OCI-LY1 (cell line): ENCODE measurements at regions not wholly inside any gene's neighbourhood (a gene's known extent, or its start where the extent isn't known, plus 50 kb on each side); places are given as distances from the start of the nearest gene placed in this dataset.

Experiments
- EZH2 ChIP-seq: fragments of 200-600 bp; sonication (generic), shearing (Covaris generic); IDR thresholded peaks from 2 replicates; pipeline ENCODE4 v1.8.0; 2017; ENCODE audit warnings: borderline replicate concordance, mixed run types, mild to moderate bottlenecking, antibody characterized with exemption, low read length, moderate library complexity, mixed read lengths
- TF ChIP-seq, protein P1 (sequence below): fragments of 200-600 bp; sonication (generic), shearing (Covaris generic); IDR thresholded peaks from 2 replicates; pipeline ENCODE4 v1.5.1; 2017; ENCODE audit warnings: mild to moderate bottlenecking, antibody characterized with exemption, low read length, moderate library complexity, mixed read lengths

DNA sequence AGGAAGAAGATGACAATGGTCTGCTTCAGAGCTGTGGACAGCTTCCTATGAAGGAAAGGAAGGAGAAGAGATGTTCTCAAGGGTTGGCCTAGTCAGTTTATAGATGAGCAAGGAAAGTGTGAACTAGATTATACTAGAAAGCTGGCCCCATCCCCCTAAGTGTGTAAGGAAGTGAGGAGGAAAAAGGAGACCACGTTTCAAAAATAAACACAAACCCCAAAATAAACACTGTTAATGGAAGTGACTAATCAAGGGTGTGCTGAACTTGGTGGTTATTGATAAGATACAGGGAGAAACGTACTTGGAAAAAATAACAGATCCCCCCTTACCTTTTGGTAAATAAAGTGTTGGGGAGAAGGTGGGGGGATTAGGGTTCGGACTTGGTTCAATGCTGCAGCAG lies 267.1 kb downstream of the SOX9 start:
- TF ChIP-seq, protein P1, sequence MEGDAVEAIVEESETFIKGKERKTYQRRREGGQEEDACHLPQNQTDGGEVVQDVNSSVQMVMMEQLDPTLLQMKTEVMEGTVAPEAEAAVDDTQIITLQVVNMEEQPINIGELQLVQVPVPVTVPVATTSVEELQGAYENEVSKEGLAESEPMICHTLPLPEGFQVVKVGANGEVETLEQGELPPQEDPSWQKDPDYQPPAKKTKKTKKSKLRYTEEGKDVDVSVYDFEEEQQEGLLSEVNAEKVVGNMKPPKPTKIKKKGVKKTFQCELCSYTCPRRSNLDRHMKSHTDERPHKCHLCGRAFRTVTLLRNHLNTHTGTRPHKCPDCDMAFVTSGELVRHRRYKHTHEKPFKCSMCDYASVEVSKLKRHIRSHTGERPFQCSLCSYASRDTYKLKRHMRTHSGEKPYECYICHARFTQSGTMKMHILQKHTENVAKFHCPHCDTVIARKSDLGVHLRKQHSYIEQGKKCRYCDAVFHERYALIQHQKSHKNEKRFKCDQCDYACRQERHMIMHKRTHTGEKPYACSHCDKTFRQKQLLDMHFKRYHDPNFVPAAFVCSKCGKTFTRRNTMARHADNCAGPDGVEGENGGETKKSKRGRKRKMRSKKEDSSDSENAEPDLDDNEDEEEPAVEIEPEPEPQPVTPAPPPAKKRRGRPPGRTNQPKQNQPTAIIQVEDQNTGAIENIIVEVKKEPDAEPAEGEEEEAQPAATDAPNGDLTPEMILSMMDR = no peak
- TF ChIP-seq EZH2 = no peak
